Trophoblast cell (in vitro differentiated cells and primary cell): ENCODE measurements at regions not wholly inside any gene's neighbourhood (a gene's known extent, or its start where the extent isn't known, plus 50 kb on each side); places are given as distances from the start of the nearest gene placed in this dataset.

Source experiments
- DNase-seq, 2 donors: peaks; one replicate each; pipeline ENCODE4 v3.0.0-alpha.2; 2016
- H2AFZ ChIP-seq: 2 replicates; pipeline ENCODE4 v1.6.1; 2013; ENCODE audit warnings: low read length, moderate library complexity, mild to moderate bottlenecking; ENCODE audit not compliant: insufficient read depth, poor library complexity
- H2AK5ac ChIP-seq: 2 replicates; pipeline ENCODE4 v1.6.1; 2013; ENCODE audit warnings: mild to moderate bottlenecking, low read length
- H2BK120ac ChIP-seq: 2 replicates; pipeline ENCODE4 v1.6.1; 2013; ENCODE audit warnings: low read length, mild to moderate bottlenecking, moderate library complexity; ENCODE audit not compliant: insufficient read depth, poor library complexity
- H2BK12ac ChIP-seq: 2 replicates; pipeline ENCODE4 v1.6.1; 2013; ENCODE audit warnings: mild to moderate bottlenecking, low read length, moderate library complexity
- H2BK5ac ChIP-seq: 2 replicates; pipeline ENCODE4 v1.6.1; 2013; ENCODE audit warnings: low read length, low read depth, moderate library complexity, mild to moderate bottlenecking; ENCODE audit not compliant: poor library complexity
- H3K14ac ChIP-seq: 2 replicates; pipeline ENCODE4 v1.6.1; 2013; ENCODE audit warnings: mild to moderate bottlenecking, low read length
- H3K18ac ChIP-seq: 2 replicates; pipeline ENCODE4 v1.6.1; 2013; ENCODE audit warnings: mild to moderate bottlenecking, low read length
- H3K23ac ChIP-seq: 2 replicates; pipeline ENCODE4 v1.6.1; 2013; ENCODE audit warnings: low read length
- H3K27ac ChIP-seq: 2 replicates; pipeline ENCODE4 v1.5.1; 2013; ENCODE audit warnings: low read depth, mild to moderate bottlenecking, inconsistent platforms, low read length, moderate library complexity
- H3K27me3 ChIP-seq: 2 replicates; pipeline ENCODE4 v1.6.1; 2013; ENCODE audit warnings: inconsistent platforms, mild to moderate bottlenecking, low read length, moderate library complexity; ENCODE audit not compliant: insufficient read depth
- H3K36me3 ChIP-seq, 2 experiments: 1 replicate in 1 of 2; 2 replicates in 1 of 2; pipeline ENCODE4 v1.6.1; 2013; ENCODE audit warnings: low read length in 2 of 2, mild to moderate bottlenecking in 2 of 2, moderate library complexity in 1 of 2; ENCODE audit not compliant: insufficient read depth in 2 of 2, control insufficient read depth in 1 of 2
- H3K4ac ChIP-seq: 2 replicates; pipeline ENCODE4 v1.6.1; 2013; ENCODE audit warnings: low read depth, mild to moderate bottlenecking, low read length, moderate library complexity
- H3K4me1 ChIP-seq, 2 experiments: 1 replicate in 1 of 2; 2 replicates in 1 of 2; pipeline ENCODE4 v1.6.1; 2013; ENCODE audit warnings: low read length in 2 of 2, mild to moderate bottlenecking in 2 of 2, moderate library complexity in 1 of 2; ENCODE audit not compliant: insufficient read depth in 2 of 2, control insufficient read depth in 1 of 2
- H3K4me2 ChIP-seq: 2 replicates; pipeline ENCODE4 v1.6.1; 2013; ENCODE audit warnings: inconsistent platforms, mild to moderate bottlenecking, low read length, moderate library complexity
- H3K4me3 ChIP-seq: 2 replicates; pipeline ENCODE4 v1.5.1; 2013; ENCODE audit warnings: mild to moderate bottlenecking, low read depth, low read length, inconsistent platforms
- H3K79me1 ChIP-seq: one replicate; pipeline ENCODE4 v1.6.1; 2013; ENCODE audit warnings: low read length
- H3K79me2 ChIP-seq: 2 replicates; pipeline ENCODE4 v1.6.1; 2013; ENCODE audit warnings: low read length, mild to moderate bottlenecking; ENCODE audit not compliant: control insufficient read depth, insufficient read depth, poor library complexity
- H3K9ac ChIP-seq: 2 replicates; pipeline ENCODE4 v1.6.1; 2013; ENCODE audit warnings: mild to moderate bottlenecking, low read length
- H3K9me3 ChIP-seq: 2 replicates; pipeline ENCODE4 v1.6.1; 2013; ENCODE audit warnings: low read depth, mild to moderate bottlenecking, control low read depth, inconsistent platforms, low read length; ENCODE audit not compliant: insufficient read depth
- H4K12ac ChIP-seq: 2 replicates; pipeline ENCODE4 v1.6.1; 2013; ENCODE audit warnings: low read depth, mild to moderate bottlenecking, low read length, moderate library complexity
- H4K8ac ChIP-seq: 2 replicates; pipeline ENCODE4 v1.6.1; 2013; ENCODE audit warnings: low read depth, mild to moderate bottlenecking, low read length, moderate library complexity
- H4K91ac ChIP-seq: one replicate; pipeline ENCODE4 v1.6.1; 2013; ENCODE audit warnings: low read depth, mild to moderate bottlenecking, low read length, moderate library complexity
- WGBS: extraction: QIAGEN DNeasy Blood & Tissue Kit; methylation state at CpG from one replicate; pipeline ENCODE4 v1.1.7; 2013; ENCODE audit warnings: missing lambda C conversion rate; ENCODE audit not compliant: insufficient read length, insufficient coverage; ENCODE audit errors: extremely low coverage; 5-methylcytosine and 5-hydroxymethylcytosine counted together

- Histone ChIP-seq H4K91ac (no peak overlapping the region), H3K18ac (no peak overlapping the region), H3K27ac (no peak overlapping the region), H4K12ac (no peak overlapping the region), H3K9ac (no peak overlapping the region), H3K9me3 (peaks cover 2% of the 10 kb centered on the region), H3K14ac (no peak overlapping the region), H3K4me1 (no peaks in the 10 kb centered on the region), H4K8ac (no peak overlapping the region), H3K79me1 (no peaks in the 10 kb centered on the region), H3K4me2 (no peak overlapping the region), H3K4me3 (no peak overlapping the region), H3K79me2 (no peaks in the 10 kb centered on the region), H3K4ac (no peak overlapping the region), H2BK12ac (no peak overlapping the region), H2AFZ (no peak overlapping the region), H2AK5ac (no peak overlapping the region), H2BK120ac (no peak overlapping the region), H2BK5ac (no peak overlapping the region), H3K36me3 (no peaks in the 10 kb centered on the region), H3K23ac (no peak overlapping the region), H3K27me3 (no peaks in the 10 kb centered on the region)
- no CpG with 5 or more reads among the region's 13 CpGs for WGBS
- DNase-seq = no peak
Observed at GRCh38 chr19:29387586-29387985, 138.2 kb upstream of the VSTM2B start.

DNA sequence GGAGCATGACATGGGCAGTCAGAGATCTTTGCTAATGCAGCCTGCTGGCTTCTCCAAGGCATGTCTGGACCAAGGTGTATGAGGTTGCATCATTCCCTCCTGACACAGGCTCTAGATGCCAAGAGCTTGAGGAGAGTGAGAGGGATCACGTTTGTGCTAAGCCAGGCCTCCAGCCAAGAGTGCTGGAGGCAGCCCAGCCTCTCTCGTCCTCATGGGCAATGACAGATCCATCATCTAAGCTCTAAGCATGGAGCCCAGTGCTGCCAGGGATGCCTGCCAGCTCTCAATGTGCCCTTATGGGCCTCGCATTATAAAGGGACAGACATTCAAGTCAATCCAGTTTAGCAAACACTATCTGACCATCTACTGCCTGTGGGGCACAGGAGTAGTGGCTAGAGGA is 136.3 kb upstream of the VSTM2B start:
- no peak for DNase-seq
- H3K27me3 ChIP-seq = no peaks in the 10 kb centered on the region
- no peak overlapping the region for H3K23ac ChIP-seq
- no peak overlapping the region for H2AK5ac ChIP-seq
- peaks cover 2% of the 10 kb centered on the region for H3K9me3 ChIP-seq
- no peak overlapping the region for H3K9ac ChIP-seq
- H3K4me2 ChIP-seq = no peak overlapping the region
- H3K79me2 ChIP-seq = no peaks in the 10 kb centered on the region
- no peak overlapping the region for H4K8ac ChIP-seq
- H4K12ac ChIP-seq = no peak overlapping the region
- H3K18ac ChIP-seq = no peak overlapping the region
- no peaks in the 10 kb centered on the region for H3K4me1 ChIP-seq
- no peaks in the 10 kb centered on the region for H3K79me1 ChIP-seq
- no peak overlapping the region for H3K4me3 ChIP-seq
- H3K14ac ChIP-seq = no peak overlapping the region
- WGBS = no CpG with 5 or more reads among the region's 3 CpGs
- H2BK120ac ChIP-seq = no peak overlapping the region
- H2BK12ac ChIP-seq = no peak overlapping the region
- H2BK5ac ChIP-seq = no peak overlapping the region
- H3K4ac ChIP-seq = no peak overlapping the region
- no peak overlapping the region for H4K91ac ChIP-seq
- no peak overlapping the region for H2AFZ ChIP-seq
- H3K27ac ChIP-seq = no peak overlapping the region
- no peaks in the 10 kb centered on the region for H3K36me3 ChIP-seq

DNA sequence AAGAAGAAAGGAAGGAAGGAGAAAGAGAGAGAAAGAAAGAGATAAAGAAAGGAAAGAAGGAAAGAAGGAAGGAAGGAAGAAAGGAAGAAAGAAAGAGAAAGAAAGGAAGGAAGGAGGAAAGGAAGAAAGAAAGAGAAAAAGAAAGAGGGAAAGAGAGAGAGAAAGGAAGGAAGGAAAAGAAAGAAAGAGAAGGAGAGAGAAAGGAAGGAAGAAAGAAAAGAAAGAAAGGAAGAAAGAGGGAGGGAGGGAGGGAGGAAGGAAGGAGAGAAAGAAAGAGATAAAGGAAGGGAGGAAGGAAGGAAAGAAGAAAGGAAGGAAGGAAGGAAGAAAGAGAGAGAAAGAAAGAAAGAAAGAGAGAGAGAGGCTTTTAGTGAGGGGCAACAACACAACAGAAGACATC is 135.1 kb upstream of the VSTM2B start:
- Histone ChIP-seq H3K4me3 (no peak overlapping the region), H3K4me1 (no peaks in the 10 kb centered on the region), H4K12ac (no peak overlapping the region), H2BK5ac (no peak overlapping the region), H3K27ac (no peak overlapping the region), H2BK120ac (no peak overlapping the region), H2AK5ac (no peak overlapping the region), H4K91ac (no peak overlapping the region), H3K79me1 (no peaks in the 10 kb centered on the region), H3K23ac (no peak overlapping the region), H3K4ac (no peak overlapping the region), H3K9me3 (peaks cover 2% of the 10 kb centered on the region), H3K36me3 (no peaks in the 10 kb centered on the region), H2AFZ (no peak overlapping the region), H3K14ac (no peak overlapping the region), H3K4me2 (no peak overlapping the region), H3K18ac (no peak overlapping the region), H3K27me3 (no peaks in the 10 kb centered on the region), H2BK12ac (no peak overlapping the region), H3K9ac (no peak overlapping the region), H3K79me2 (no peaks in the 10 kb centered on the region), H4K8ac (no peak overlapping the region)
- DNase-seq = no peak

- no peaks in the 10 kb centered on the region for H3K36me3 ChIP-seq
- H3K9me3 ChIP-seq = peaks cover 2% of the 10 kb centered on the region
- no peak overlapping the region for H3K18ac ChIP-seq
- no CpG with 5 or more reads among the region's 7 CpGs for WGBS
- H4K8ac ChIP-seq = no peak overlapping the region
- no peak for DNase-seq
- H3K4me2 ChIP-seq = no peak overlapping the region
- no peak overlapping the region for H2BK120ac ChIP-seq
- no peak overlapping the region for H2BK12ac ChIP-seq
- no peak overlapping the region for H2AK5ac ChIP-seq
- H2BK5ac ChIP-seq = no peak overlapping the region
- H3K27me3 ChIP-seq = no peaks in the 10 kb centered on the region
- H3K79me2 ChIP-seq = no peaks in the 10 kb centered on the region
- no peak overlapping the region for H2AFZ ChIP-seq
- no peak overlapping the region for H3K4ac ChIP-seq
- no peak overlapping the region for H3K23ac ChIP-seq
- peaks cover 10 to 15% of the 10 kb centered on the region in 2 experiments for H3K4me1 ChIP-seq
- H4K12ac ChIP-seq = no peak overlapping the region
- no peak overlapping the region for H3K27ac ChIP-seq
- no peak overlapping the region for H3K9ac ChIP-seq
- no peaks in the 10 kb centered on the region for H3K79me1 ChIP-seq
- H4K91ac ChIP-seq = no peak overlapping the region
- H3K4me3 ChIP-seq = no peak overlapping the region
- no peak overlapping the region for H3K14ac ChIP-seq
Observed at GRCh38 chr19:29393915-29394460, 131.8 kb upstream of the VSTM2B start.
